RPMI8226 (cell line): ENCODE measurements at regions not wholly inside any gene's neighbourhood (a gene's known extent, or its start where the extent isn't known, plus 50 kb on each side); places are given as distances from the start of the nearest gene placed in this dataset.
A peak's percentile ranks its signal among the peaks of the same experiment; 100 is the strongest.

ENCODE experiments used
- DNase-seq: peaks from one replicate; pipeline ENCODE4 v3.0.0-alpha.2; 2015

DNA sequence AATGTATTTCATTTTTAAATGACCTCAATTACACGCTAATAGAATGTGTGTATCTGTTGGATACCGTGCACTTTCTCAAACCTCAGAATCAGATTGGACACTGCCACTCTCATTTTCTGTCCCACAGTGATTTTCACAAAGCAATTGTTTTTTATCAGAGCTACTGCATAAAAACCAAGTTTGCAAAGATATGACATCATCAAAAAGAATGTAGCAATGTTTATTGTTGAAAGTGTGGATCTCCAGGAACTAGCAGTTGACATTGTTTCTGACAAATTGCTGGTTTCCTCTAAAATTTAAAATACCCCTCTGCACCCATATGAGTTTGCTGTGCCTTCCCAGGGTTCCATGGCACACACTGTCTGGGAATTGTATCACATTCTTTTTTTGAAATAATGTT, 362.7 kb upstream of the DDI1 start:
- no peak for DNase-seq

GRCh38 chr11:103676413-103676812, 360.0 kb upstream of the DDI1 start:
- DNase-seq: no peak

- no peak for DNase-seq
Measured at GRCh38 chr11:103680826-103681225, 355.6 kb upstream of the DDI1 start.

DNA sequence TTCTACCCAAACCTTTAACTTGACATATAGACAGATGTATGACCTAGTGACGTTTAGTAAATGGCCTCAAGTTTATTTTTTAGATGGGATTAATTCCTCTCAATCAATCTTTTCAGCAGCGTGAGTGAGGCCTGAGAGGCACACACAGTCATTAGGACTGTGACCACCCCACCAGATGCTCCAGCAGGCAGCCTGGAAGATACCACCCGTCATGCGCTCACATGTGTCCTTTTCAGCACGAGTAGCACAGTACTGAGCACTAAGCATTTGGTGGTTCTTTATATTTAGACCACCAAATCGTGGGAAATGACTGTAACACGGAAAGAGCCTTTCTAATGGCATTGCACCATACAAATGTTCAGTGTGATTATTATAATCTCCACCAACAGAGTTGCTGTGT, 354.6 kb upstream of the DDI1 start:
- no peak for DNase-seq

DNA sequence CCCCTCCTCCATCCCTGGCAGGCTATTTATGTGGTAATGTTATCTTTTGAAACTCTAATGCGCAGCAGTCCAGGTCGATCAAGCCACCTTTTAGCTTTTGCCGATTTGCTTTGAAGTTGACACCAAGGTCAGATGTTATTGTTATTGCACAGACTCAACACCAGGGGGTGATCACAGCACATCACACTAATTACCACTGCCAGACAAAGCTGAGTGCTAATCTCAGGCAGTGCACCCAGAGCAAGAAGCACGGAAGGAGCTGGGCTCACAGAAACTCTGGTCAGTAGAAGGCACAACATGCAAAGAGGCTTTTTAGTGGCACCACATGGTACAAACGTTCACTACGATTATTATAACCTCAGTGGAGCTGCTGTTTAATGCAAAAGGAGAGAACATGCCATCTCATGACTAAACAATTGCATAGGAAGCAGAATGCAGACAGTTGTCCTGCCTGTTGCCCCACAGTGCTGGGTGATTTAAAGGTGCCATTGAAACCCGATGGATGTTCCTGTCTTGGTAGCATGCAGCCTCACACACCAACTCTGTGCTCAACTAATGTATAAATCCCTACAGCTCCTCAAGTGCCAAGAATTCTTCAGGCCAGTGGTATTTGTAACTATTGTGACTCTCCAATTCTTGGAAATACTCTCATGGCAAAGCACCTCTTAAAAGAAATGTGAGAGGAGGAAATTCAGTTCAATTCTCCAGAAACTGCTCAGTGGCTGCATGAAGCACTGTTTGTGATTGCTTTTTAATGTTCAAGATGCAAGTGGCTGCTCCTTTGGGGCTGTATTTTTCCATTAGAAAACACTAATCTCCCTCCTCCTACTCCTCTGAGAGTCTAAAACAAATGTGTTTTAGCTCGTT, 353.9 kb upstream of the DDI1 start:
- peak; percentile 47 for DNase-seq

DNA sequence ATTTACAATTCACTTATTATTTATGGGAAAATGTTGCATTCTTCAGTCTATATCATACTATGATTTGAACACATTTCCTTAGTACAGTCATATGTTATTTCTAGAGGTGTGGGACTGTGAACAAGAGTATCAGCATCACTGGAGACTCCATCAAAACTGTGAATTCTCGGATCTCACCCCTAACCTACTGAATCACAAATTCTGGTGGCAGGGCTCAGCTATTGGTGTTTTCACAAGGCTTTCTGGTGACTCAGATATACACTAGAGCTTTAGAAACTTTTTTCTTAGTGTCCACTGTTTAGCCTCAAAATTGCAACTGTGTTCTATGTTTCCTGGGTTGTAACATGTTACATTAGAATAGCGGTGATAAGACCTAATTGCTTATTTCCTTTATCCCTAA, 352.9 kb upstream of the DDI1 start:
- DNase-seq: no peak

DNA sequence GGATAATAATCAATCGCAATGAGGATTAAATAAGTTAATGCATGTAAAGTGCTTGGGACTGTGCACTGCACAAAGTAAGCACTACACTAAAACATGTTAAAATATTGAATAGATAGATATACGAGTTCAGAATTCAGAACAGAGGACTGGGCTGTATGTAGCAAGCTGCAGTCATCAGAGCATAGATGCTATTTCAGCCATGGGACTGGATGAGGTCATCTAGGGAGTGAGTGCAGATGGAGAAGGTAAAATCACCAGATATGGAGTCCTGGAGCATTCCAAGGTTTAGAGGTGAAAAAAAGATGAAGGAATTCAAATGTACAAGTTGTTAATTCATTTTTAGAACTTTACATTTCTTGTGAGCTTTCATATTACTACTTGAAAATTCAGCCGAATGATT, 347.5 kb upstream of the DDI1 start:
- no peak for DNase-seq

- DNase-seq: no peak
Measured at GRCh38 chr11:103690356-103690755, 346.1 kb upstream of the DDI1 start.

DNA sequence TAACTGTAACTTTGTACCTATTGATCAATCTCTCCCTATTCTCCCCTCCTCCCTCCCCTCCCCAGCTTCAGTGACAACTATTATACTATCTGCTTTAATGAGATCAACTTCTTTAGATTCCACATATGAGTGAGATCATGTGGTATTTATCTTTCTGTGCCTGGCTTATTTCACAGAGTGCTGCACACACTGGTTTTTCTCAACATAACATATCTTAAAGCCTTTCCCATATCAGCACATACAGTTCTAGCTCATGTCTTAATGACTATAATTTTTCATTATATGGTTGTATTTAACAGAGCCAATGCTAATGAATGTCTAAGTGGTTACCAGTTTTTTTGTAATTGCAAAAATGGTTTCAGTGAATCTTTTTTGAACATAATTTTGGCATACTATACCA, 340.3 kb upstream of the DDI1 start:
- DNase-seq: no peak

DNA sequence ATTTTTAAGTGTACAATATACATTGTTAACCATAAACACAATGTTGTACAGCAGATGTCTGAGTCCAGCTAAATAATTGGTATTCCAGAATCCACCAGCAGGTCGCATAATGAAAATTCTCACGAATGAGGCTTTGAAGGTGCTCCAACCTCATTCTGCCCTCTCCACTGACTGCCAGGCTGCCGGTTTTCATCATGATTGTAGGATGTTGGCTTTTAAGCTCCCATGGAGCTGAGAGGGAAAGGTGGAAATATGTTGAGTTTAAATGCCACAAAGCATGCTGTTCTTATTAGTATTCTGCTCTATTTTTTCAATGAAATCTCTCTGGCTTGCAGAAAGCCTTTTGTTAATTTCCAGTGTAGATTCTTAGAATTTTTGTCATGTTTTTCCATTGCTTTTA, 337.2 kb upstream of the DDI1 start:
- DNase-seq: no peak

DNA sequence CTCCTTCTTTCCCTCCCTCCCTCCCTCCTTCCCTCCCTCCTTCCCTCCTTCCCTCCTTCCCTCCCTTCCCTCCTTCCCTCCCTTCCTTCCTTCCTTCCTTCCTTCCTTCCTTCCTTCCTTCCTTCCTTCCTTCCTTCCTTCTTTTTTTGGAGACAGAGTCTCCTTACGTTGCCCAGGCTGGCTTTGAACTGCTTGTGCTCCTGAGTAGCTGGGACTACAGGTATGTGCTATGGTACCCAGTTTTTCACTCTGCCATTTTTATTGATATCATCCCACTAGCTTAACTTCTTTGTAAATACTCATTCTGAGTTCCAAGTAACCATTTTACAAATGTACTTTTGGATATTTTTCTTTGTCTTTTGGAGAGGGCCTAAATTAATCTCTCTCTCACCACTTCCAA, 336.8 kb upstream of the DDI1 start:
- DNase-seq: no peak

DNA sequence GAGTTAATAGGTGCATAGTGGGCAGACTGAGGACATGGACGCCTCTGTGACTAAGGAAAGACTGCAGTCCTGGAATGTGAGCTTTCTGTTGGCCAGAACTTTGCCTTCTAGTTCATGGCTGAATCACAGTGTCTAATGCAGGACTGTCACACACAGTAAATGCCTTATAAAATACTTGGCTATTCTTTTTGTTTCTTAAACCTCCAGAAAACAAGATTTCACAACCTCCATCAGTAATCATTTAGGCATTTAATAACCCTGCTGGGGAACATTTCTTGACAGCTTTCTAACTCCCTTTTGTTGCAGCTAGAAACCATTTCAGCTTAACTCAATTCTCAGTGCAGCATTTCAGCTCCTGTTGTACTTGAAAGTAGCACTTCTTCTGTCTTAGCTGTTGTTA, 335.8 kb upstream of the DDI1 start:
- no peak for DNase-seq

DNA sequence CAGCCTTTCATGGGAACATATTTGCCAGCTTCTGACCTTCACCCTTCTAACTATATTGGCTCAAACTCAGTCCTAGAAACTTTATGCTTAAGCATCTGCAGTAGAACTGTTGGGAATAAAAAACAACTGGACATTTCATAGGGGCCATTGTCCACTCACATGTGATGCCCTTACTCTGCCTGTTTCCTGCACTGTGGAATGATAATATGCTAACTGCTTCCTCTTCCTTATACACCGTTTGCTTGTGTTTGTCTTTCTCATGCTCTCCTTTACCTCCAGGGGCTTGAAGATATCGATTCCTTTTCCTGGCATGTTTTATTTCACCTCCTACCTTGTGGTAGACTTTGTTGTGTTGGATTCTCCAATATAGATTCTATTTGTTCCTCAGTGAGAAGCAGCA, 333.0 kb upstream of the DDI1 start:
- no peak for DNase-seq

- DNase-seq: no peak
Measured at GRCh38 chr11:103703954-103704353, 332.5 kb upstream of the DDI1 start.

DNA sequence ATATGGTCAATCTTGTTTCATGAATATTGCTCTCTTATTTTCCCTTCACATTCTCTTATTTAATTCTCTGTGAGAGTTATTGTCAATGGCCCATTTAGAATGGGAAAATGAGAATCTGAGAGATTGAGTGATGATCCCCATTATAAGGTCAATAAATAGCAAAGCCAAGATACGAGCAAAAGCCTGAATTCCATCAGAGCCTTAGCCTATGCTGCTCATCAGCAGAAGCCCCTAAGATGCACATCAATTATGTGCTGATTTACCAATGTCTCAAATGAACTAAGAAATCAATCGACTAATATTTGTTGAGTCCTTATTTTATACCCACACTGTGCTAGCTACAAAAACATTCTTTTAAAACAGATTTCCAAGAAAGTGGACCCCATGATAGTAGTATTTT, 330.8 kb upstream of the DDI1 start:
- no peak for DNase-seq

GRCh38 chr11:103709371-103709770, 327.1 kb upstream of the DDI1 start:
- peak; percentile 4 for DNase-seq

- DNase-seq: no peak
Measured at GRCh38 chr11:103714246-103714645, 322.2 kb upstream of the DDI1 start.

- DNase-seq: no peak
Measured at GRCh38 chr11:103716363-103716762, 320.1 kb upstream of the DDI1 start.

DNA sequence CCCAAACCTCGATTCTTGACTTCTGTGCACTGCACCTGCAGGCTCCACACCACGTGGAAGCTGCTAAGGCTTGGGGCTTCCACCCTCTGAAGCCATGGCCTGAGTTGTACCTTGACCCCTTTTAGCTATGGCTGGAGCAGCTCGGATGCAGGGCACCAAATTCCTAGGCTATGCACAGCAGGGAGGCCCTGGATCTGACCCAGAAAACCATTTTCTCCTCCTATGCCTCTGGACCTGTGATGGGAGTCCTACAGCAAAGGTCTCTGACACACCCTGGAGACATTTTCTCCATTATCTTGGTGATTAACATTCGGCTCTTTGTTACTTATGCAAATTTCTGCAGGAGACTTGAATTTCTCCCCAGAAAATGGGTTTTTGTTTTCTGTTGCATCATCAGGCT, 309.2 kb upstream of the DDI1 start:
- DNase-seq: no peak

DNA sequence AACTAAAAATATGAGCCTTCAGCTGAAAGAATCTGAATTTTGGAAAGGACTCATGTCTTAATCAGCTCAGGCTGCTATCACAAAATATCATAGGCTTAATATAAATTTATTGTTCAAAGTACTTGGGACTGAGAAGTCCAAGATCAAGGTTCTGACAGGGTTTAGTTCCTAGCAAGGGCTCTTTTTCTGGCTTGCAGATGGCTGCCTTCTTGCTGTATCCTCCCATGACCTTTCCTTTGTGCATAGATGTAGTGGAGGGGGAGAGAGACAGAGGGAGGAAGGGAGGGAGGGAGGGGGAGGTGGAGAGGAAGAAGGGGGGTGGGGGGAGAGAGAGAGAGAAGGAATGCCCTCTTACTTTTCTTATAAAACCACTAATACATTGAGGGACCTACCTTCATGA, 306.8 kb upstream of the DDI1 start:
- no peak for DNase-seq

DNA sequence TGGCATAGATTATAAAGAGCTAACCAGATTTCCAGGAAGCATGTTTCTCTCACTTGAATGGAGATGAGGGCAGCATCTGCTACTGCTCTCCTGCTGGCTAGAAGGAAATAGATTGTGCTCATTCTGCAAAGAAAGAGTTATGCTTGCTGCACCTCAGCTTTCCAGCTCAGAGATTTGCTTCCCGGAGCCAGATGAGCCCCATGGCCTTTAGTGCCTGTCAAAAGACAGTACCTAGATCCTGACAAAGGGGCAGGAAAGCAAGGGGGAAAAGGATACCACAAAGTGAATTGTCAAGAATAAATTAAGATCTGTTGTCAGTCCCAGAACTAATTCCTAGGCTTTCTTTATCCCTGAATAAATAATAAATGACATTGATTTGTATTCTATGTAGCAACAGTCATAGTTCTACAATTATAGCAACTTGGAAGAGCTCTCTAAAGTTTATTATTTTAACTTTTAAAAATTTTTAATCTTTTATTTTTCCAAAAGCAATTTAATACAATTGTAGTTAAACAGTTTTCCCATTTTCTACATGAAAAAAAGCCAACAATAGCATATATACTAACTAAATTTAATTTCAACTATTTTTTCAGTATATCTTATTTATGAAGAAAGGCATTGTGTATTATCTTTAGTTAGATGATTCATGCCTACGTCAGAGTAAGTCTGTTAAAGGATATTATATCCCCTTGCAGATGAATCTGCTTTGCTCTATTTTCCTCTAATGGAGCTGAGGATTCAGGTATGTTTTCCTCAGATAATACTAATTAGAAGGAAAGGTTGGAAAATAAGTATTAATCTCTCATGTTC, 306.1 kb upstream of the DDI1 start:
- DNase-seq: no peak

DNA sequence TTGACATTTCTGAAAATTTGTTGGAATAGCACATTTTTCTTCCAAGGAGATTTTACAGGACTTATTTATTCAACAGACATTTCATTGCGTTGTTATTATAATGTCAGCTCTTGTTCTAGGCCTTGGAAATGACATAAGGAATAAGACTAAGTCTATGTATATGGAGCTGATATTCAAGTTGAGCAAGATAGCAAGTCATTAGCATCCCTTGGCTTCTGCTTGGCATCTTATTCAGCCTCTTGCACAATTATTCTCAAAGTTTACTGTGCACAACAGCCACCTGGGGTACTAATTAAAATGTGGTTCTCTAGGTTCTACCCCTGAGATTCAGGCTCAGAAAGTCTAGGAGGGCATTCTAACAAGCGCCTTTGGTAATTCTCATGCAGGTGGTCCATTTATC, 304.8 kb upstream of the DDI1 start:
- no peak for DNase-seq

DNA sequence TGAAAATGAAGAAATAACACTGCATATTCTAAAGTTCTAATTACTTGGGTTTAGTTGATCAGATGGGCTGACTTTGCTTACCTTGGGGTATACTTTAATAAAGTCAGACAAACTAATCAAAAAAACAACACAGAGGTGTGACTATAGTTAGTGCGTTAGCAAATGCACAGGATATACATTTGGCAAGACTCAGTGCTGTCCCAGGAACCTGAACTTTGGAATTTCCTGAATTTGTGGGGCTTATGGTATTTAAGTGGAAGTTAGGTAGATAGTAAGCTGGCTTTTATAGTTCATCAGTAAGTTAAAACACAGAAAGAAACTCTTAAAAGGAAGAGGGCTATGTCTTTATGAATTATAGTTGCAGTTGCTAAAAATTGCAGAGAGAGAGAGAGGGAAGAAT, 302.6 kb upstream of the DDI1 start:
- DNase-seq: no peak

- DNase-seq: no peak
Measured at GRCh38 chr11:103735497-103736032, 300.9 kb upstream of the DDI1 start.
